ELR (cell line): ENCODE measurements at regions not wholly inside any gene's neighbourhood (a gene's known extent, or its start where the extent isn't known, plus 50 kb on each side); places are given as distances from the start of the nearest gene placed in this dataset.

Experiments
- DNase-seq: peaks from one replicate; pipeline ENCODE4 v3.0.0-alpha.2; 2015; ENCODE audit warnings: low read depth

DNA sequence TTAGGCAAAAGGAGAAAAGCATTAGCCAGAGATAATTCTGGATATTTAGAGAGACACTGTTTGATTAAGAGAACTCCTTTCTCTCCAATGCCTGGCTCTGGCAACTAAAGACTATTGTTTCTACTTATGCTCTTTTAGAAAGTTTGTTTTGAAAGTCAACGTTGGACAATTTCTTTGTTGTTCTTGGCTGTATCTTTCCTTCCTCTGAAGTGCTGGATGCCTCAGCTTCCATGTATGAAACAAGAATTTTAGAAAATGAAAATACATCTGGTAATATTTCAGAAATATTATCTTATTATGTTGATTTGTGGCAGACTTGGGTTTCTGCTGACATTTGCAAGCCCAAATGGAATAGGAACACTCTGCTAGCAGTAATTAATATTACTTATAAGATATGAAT, 382.6 kb downstream of the SNAPC1 start:
- DNase-seq = no peak

DNA sequence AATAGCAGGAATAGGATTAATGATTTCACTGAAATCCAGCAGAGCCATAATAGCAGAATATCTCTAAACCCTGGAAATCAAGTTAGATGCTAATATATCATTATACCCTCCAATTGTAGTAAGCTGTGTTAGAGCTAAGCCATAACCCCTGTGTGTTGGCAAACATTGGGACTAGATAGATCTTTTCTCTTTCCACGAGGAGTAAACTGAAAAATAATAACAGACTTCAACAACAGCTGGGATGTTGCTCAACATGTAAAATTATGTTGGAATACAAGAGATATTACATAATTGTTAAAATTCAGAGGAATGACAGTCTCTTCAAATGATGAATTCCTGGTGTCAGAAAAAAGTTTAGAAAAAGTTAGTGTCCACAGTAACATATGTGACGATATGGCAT, 383.8 kb downstream of the SNAPC1 start:
- DNase-seq = no peak

DNA sequence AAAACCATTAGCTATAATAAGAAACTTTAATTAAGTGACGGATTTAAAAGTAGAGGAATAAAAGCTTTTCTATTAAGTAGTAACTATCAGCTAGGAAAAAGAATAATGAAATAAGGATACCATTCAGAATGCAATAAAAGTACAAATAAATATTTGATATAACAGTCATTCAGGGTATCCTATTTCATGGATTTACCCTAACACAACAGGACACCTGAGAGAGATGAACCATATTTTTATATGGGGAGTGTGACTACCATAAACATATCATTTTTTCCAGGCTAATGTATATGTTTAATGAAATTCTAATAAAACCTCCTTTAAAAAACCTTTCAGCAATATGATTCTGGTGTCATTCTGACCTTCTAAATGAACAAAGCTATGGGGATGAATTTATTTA, 393.8 kb downstream of the SNAPC1 start:
- no peak for DNase-seq

DNA sequence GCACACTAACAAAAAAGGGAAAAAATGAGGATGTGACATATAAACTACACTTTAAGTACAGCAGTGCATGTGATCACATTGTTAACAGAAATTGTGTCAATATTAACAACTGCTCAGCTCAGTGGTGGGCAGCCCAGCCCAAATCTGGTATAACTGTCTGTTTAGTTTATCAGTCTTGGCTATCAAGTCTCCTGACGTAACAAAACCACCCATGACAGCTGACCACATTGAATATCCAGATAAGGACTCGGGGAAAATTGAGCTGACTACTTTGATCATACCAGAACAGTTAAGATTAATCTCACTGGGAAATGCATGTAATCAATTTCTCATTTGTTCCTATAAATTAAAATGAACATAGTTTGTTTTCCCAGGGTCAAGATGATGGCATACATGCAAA, 396.6 kb downstream of the SNAPC1 start:
- DNase-seq = no peak

DNA sequence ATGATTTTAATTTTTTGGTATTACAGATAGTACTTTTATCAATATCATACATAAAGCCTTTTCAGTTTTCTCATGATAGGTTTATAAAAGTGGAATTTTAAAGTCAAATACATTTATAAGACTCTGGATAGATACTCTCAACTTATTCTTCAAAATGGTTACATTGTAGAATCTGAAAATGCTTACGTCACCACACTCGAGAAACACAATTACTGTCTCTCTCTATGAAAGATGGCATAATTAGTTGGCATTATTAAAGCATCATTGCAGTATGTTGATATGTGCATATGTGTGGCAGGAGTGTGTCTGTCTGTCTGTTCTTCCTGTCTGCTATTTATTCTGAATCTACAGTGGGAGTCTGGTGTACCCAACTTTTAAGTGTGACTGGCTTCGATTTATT, 397.1 kb downstream of the SNAPC1 start:
- no peak for DNase-seq

DNA sequence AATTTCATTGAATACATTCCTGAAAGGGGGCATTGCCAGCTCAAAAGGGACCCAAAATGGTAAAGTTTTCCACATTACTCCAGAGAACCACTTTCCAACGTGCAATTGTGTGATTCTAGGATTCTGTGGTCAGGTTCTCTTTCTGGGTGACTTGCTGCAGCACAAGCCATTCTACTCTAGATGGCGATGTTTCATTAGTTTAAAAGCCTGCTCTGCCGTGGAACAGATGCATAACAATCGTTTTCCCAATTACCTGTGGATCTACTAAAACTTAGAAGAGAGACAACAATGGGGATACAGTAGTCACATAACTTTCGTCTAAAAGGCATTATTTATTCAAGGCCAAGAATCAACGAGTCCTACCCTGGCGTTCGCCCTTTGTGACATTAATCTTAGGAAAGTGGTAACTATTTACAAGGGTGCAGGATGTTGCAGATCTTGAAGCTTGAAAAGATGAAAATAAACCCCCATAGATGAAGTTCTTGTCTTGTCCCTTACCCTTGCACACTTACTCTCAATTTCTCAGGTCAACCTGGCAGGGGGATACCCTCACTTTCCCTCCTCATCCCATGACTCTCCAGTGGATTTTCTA, 400.9 kb downstream of the SNAPC1 start:
- peak; percentile 60 for DNase-seq

DNA sequence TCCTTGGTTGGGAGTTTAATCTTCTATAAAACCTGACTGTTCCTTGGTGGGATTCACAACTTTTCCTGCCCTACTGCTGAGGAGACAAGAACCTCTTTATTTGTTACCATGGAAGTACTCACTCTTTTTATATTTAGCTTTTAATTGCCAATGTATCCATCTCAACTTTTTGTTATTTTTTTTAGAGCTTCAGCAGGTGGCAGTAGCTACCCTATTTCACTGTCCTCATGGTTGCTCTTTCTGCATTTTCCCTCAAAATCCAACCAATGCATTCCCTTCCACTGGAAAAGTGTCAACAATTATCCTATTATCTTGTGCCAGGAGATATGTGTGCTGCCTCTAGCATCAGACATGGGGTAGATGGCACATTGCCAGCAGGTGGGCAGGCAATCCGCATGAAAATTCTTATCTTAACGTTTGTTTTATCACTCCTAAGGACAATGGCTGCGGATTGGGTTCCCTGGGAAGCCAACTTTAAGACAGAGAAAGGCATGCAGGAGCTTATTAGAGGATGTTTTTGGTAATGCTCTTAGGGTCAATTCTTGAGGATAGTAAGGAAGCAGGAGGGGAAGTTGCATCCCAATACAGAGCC, 406.4 kb downstream of the SNAPC1 start:
- peak; percentile 8 for DNase-seq

DNA sequence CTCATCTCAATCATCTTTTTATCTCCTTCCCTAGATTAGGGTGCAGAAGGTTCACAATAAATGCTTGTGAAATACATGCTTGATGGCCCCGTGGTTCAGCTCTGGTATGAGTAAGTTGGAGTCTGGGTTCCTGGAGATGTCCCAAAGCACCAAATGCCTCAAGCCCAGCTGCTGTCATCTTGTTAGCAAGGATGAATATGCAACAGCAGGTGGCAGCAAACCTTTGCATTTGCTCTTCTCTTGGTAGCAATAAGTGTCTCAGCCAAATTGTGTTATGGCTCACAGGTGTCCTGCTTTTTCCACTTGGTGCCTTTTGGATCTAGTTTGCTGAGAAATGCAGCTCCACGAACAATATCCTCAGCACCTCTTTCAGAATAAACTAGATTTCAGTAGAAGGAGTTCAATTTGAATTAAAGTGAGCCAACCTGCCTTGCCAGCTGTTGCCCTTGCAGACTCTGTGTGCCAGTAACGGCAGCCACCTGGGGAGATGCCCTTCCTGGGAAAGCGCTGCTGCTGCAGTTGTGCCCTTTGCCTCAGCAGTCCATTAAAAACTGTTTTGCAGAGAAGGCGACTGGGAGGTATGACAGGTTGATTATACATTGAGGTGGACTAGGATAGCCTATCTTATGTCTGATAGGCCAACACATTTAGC, 417.3 kb downstream of the SNAPC1 start:
- DNase-seq = peak; percentile 74

DNA sequence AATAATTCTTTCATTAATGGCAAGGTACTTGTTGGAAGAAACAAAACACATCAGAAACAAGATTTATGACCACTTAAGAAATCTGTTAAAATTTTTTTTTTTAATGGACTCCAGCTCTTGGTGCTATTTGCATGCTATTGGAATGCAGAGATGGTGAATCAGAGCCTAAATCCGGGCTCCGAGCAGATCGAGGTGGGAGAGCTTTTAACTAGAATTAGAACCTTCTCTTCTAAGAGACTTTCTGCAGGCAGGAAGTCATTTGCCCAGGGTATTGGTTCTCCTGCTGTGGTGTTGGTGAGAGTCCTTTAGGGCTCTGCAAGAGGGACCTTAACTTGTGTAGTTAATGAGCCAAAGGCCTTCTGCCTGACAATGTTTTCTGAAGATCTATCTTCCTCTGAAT, 419.4 kb downstream of the SNAPC1 start:
- peak; percentile 4 for DNase-seq

DNA sequence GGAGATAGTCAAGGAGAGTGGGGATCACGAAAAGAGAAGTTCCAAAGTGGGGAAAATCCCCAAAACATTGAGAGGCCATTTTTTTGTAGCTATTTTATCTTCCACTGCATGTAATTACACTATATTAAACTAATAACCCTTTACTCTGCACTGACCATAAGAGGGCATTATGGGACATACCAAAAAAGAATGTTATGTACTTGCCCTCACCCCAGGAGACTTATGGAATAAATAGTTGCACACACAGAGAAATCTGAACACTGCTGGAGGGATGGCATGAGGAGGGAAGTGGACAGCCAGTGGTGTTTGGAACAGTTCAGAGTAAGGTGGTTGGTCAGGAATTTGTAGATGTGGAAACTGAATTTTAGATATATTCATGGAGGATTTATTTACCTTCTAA, 422.9 kb downstream of the SNAPC1 start:
- DNase-seq = peak; percentile 19

DNA sequence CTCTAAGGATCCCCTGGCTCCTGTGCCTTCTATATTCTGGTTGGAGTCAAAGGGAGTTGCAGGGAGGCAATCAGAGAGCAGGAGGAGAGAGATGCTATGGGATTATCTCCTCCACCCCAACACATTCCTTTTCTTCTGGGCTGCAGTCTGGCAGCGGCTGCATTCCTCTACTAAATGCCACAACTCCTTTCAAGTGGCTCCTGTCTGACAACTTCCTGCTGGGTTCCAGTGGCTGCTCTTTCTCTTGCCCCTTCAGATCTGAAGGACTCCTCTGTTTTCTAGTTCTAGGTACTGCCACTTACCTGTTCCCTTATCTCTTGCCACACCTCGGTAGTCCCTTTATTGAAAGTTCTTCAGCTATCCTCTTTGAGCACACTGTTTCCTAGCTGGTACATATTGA, 425.0 kb downstream of the SNAPC1 start:
- DNase-seq = no peak

DNA sequence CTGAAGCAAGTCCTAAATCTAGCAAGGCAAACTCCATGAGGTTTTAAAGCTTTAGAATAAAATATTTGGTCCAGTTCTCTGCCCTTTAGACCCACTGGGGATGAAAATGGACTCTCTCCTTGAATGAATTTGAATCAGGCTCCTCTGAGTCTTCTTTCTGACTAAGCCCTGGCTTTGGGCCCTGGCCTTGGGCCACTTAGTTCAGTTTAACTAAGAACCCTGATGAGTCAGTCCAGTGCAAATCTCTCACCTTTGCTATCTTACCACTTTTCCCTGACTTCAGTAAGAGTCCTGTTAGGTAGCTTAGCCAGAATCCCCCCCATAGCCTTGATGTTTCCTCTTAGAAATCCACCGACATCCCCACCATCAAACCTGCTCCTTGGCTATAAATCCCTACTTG, 427.5 kb downstream of the SNAPC1 start:
- peak; percentile 52 for DNase-seq

DNA sequence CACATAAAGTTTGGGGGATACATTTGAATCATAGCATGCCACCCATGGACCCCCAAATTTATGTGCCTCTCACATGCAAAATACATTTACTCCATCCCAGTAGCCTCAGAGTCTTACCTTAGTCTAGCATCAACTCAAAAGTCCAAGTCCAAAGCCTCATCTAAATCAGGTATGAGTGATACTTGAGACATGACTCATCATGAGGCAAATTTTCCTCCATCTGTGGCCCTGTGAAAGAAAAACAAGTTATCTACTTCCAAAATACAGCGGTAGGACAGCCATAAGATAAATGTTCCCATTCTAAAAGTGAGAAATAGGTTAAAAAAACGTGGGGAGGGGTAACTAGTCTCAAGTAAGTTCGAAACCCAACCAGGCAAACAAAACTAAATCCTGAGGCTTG, 444.2 kb downstream of the SNAPC1 start:
- DNase-seq = peak; percentile 57

DNA sequence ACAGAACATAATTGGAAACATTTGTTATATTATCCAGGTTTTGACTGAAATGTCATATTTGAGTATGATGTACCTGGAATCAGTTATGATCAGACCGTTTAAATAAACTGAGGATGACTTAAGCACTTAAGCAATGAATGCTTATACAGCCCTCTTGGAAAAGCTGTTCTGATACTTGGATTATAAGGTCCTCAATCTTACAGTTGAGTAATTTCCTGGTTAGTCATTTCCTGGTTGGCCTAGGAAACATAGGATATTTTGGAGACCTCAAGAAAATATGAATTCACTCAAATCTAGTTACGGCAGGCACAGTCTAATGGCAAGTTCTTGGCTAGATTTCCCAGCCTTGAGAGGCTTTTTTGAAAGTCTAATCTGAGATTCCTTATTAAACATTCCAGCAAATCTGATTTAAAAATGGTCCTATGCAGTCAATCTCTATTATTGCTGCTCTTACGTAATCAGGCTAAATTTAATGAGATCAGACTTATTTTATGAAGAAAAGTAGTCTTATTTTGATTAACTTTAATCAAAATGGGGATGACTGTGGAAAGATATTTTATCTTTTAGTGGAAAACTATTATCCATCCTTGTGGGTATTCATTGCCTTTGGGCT, 447.2 kb downstream of the SNAPC1 start:
- DNase-seq = peak; percentile 85

DNA sequence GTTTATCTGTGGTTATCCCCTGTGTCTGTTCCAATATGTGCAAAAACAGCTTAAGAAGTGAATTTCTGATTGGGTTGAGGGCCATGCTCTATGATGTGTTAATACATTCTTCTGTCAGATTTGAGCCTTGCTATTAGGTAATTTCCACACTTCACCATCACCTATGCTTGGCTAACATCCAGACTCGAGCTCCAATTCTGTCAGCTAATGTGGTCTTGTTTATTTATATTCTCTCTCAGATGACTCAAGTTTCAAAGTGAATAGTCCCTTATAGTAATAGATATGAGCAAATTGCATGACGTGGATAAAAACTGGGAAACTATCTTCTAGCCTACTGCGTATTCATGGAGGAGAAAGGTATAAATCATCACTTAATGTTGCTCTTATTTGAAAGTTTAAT, 451.3 kb downstream of the SNAPC1 start:
- peak; percentile 67 for DNase-seq

DNA sequence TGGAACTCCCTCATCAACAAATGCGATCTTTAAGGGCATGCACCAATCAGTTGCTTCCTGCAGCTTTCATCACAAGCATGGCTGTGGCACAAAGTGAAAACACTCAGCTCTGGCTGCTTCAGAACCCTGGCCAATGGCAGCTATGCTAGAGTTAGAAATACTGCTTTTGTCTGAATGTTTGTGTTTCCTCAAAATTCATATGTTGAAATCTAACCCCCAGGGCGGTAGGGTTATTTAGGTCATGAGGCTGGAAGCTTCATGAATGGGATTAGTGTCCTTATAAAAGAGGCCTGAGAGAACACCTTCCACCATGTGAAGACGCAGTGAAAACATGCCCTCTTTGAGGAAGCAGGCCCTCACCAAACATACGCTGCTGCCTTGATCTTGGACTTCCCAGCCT, 453.9 kb downstream of the SNAPC1 start:
- DNase-seq = no peak

DNA sequence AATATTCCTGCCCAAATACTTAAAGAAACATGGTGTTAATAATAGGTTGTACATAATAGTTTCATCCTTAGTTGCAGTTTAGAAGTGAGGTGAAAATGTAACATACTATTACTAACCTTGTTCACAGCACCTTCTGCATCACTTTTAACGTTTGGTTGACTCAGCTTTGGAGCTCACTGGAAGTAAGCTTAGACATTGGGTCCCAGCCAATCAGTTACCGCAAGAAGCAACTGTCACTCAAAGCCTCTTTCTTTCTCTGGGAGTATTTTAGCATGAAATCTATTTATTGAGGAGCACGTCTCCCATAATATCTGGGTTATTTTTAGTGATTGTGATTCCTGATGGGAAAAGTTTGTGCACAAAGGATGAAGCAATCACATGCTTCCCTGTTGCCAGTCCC, 472.6 kb downstream of the SNAPC1 start:
- DNase-seq = no peak

DNA sequence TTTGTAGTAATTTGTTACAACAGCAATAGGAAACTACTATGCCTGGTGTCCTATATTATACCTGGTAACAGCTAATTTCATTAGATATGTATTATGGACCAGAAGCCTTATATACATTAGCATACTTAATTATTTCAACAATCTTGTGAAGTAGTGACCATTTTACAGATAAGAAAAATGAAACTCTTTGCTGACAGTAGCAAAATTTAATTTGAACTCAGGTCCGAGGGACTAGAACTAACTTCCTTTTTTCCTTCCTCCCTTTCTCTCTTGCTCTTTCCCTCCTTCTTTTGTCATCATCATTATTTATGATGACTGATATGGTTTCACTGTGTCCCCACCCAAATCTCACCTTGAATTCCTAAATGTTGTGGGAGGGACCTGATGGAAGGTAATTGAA, 482.0 kb downstream of the SNAPC1 start:
- no peak for DNase-seq

DNA sequence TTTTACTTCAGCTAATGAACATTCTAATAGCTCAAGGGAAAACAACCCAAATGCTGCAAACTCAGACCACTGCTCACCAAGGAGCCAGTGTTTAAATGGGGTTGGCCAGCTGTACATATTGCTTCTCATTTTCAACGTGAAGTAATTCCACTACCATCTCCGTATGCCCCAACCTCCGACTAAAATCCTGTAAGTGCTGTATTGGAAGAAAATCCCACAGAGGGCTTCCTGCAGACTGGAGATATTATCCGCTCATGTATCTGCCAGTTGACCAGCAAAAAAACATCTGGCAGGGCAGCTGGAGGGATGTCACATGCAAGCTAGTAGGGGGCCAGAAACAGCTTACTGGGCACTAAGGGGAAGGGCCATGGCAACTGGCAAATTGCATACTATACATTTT, 485.0 kb downstream of the SNAPC1 start:
- no peak for DNase-seq

DNA sequence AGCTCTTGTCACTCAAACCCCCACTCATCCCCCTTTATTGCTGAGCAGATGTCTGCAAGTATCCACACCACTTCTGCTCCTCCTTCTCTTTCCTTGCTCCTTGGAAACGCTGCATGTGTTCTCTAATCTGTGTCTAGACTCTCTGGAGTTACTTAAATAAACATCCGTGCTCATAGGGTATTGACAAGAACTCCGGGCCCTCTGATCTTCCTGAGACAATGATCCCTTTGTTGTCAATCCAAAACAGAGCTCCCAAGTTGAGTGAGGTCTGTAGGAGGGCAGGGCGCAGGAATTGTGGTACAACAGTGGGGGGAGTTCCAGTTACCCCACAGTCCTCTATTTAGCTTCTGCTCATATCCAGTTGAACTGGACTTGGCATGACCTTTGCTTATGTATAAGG, 489.0 kb downstream of the SNAPC1 start:
- DNase-seq = no peak

DNA sequence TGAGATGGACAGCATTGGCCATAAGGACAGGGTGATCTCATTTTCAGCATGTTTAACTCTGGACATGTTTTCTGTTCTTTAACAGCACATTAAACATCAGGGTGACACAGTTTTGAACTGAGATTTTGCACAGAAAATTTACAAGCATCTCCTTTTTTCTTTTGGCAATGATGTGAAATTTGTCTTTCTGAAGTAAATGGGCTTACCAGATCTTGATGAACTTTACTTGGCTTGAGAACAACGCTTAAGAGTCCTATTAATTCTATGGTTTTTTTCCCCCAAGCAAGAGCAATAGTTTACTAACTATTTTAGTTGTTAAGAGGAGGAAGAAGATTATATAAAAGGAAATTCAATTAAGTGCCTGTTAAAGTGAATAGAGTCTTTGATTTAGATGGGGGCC, 491.0 kb downstream of the SNAPC1 start:
- DNase-seq = no peak

DNA sequence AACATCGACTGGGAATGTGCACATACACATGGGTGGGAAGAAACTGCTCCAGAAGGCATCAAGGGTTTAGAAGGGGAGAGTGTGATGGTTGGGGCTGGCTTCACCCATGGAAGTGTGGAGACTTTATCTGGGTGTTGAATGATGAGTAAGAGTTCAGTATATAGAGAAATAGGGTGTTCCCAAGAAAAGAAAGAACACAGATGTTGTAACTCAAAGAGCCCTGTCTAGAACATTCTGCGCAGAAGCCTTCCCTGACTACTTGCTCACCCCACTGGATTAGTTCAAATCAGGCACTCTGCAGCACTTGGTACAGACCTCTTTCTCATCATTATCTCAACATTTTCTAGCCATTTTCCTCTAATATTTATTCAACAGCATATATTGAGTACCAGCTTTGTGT, 491.7 kb downstream of the SNAPC1 start:
- DNase-seq = no peak

DNA sequence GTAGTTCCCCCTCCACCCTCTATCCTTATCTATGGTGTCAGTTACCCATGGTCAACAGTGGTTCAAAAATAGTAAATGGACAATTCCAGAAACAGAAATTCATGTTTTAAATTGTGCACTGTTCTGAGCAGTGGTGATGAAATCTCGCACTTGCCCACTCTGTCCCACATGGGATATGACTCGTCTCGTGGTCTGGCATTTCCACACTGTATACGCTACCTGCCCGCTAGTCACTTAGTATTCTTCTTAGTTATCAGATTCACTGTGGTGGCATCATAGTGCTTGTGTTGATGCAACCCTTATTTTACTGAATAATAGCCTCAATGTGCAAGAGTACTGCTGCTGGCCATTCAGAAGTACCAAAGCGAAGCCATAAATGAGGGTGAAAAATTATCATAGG, 507.0 kb downstream of the SNAPC1 start:
- peak; percentile 41 for DNase-seq

DNA sequence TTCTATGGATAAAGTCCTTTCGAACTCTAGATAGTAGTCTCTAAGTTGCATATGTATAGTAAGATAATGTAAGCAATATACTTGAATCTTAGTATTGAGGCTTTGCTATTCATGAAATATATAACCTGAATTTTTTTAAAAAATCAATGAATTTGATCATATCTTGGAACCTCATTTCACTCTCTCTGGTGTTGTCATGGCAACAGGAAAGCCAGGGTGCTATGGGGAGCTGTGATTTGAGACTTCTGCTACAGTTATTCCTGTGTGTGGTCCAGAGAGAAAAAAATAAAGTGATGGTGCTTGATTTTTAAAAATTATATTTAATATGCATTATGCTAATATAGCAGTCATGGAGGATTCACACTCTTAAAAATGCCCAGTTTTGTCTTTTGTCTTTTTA, 508.0 kb downstream of the SNAPC1 start:
- DNase-seq = no peak
